HG03045 (cell line): ENCODE measurements at regions not wholly inside any gene's neighbourhood (a gene's known extent, or its start where the extent isn't known, plus 50 kb on each side); places are given as distances from the start of the nearest gene placed in this dataset.
"Not testable (repeated sequence)": the region's sequence is repeated elsewhere in the genome, so short reads cannot be mapped to it uniquely, and the experiment has no call there.

ENCODE experiments used
- ATAC-seq: cut with Tn5 transposase; IDR thresholded peaks from one replicate; pipeline ENCODE4 v1.9.1; 2021; ENCODE audit warnings: mild to moderate bottlenecking, moderate library complexity; ENCODE audit not compliant: unreplicated experiment

- ATAC-seq: peak; percentile 83
Measured at GRCh38 chr2:39837856-39838453, 58.9 kb upstream of the THUMPD2 start.

- no peak for ATAC-seq
Measured at GRCh38 chr2:39836638-39837037, 57.6 kb upstream of the THUMPD2 start.

GRCh38 chr2:39834426-39834825 is 55.4 kb upstream of the THUMPD2 start:
- no peak for ATAC-seq

- ATAC-seq: not testable (repeated sequence)
Measured at GRCh38 chr2:39830610-39831009, 51.6 kb upstream of the THUMPD2 start.
